ENCODE measurements at regions not wholly inside any gene's neighbourhood (a gene's known extent, or its start where the extent isn't known, plus 50 kb on each side); places are given as distances from the start of the nearest gene placed in this dataset.

GRCh38 chr17:13725288-13725990 lies 123.7 kb upstream of the HS3ST3A1 start:
- POLR2A ChIA-PET: no interaction called here
- BruUV-seq (replicated peaks): no TSS peak
- no peak overlapping the region for H3K27ac ChIP-seq (ENCODE audit: low read length)

GRCh38 chr17:13727441-13728171 lies 125.9 kb upstream of the HS3ST3A1 start:
- POLR2A ChIA-PET: no interaction called here
- no peaks in the 10 kb centered on the region for H3K36me3 ChIP-seq (ENCODE audit: control insufficient read depth, insufficient read depth, low read length)
- BruUV-seq (replicated peaks): no TSS peak
- TF ChIP-seq SIN3A (IDR thresholded peaks at IDR 0.05; ENCODE audit: borderline replicate concordance, insufficient read depth, low read depth, low read length) (no peak), CTCF (IDR thresholded peaks at IDR 0.05) (no peak), POLR2AphosphoS5 (IDR thresholded peaks at IDR 0.05; ENCODE audit: low read depth, low read length) (no peak)
- H3K4me3 ChIP-seq (ENCODE audit: low read depth in 2 of 2, low read length in 2 of 2): no peak overlapping the region
- ATAC-seq (no peak), DNase-seq (ENCODE audit: low read depth, low spot score) (no peak)
- in situ Hi-C loops (cut with HindIII; ENCODE audit: low pct_unique_long_range_greater_than_20kb, low sequenced_read_pairs) (no loop called here), intact Hi-C loops (cut with micrococcal nuclease; ENCODE audit: unreplicated experiment) (no loop called here)
- H3K4me1 ChIP-seq (ENCODE audit: control insufficient read depth, insufficient read depth, low read length): no peaks in the 10 kb centered on the region
- H3K9me3 ChIP-seq (ENCODE audit: control insufficient read depth, insufficient read depth, low read depth, low read length): no peaks in the 10 kb centered on the region
- H3K27ac ChIP-seq (ENCODE audit: low read length): no peak overlapping the region
- no peaks in the 10 kb centered on the region for H3K27me3 ChIP-seq (ENCODE audit: control insufficient read depth, insufficient read depth, low read length)
- CTCF ChIA-PET: no interaction called here

More at GRCh38 chr17:13725288-13725990, 123.7 kb upstream of the HS3ST3A1 start:
- no peak for DNase-seq (ENCODE audit: low read depth, low spot score)
- TF ChIP-seq CTCF (IDR thresholded peaks at IDR 0.05) (no peak), POLR2AphosphoS5 (IDR thresholded peaks at IDR 0.05; ENCODE audit: low read depth, low read length) (no peak), TCF7L2 (IDR thresholded peaks at IDR 0.05; ENCODE audit: low read depth, low read length) (no peak), REST (IDR thresholded peaks at IDR 0.05; ENCODE audit: insufficient read depth in 1 of 2, low read depth in 2 of 2, low read length in 1 of 2) (no peak), SIN3A (IDR thresholded peaks at IDR 0.05; ENCODE audit: borderline replicate concordance, insufficient read depth, low read depth, low read length) (no peak)
- no peaks in the 10 kb centered on the region for H3K27me3 ChIP-seq (ENCODE audit: control insufficient read depth, insufficient read depth, low read length)
- intact Hi-C loops (cut with micrococcal nuclease; ENCODE audit: unreplicated experiment) (no loop called here), in situ Hi-C loops (cut with HindIII; ENCODE audit: low pct_unique_long_range_greater_than_20kb, low sequenced_read_pairs) (no loop called here)
- CTCF ChIA-PET: no interaction called here
- H3K36me3 ChIP-seq (ENCODE audit: control insufficient read depth, insufficient read depth, low read length): no peaks in the 10 kb centered on the region
- no peak overlapping the region for H3K4me3 ChIP-seq (ENCODE audit: low read depth in 2 of 2, low read length in 2 of 2)
- no peaks in the 10 kb centered on the region for H3K9me3 ChIP-seq (ENCODE audit: control insufficient read depth, insufficient read depth, low read depth, low read length)
- ATAC-seq: no peak
- H3K4me1 ChIP-seq (ENCODE audit: control insufficient read depth, insufficient read depth, low read length): no peaks in the 10 kb centered on the region
